ENCODE measurements at regions not wholly inside any gene's neighbourhood (a gene's known extent, or its start where the extent isn't known, plus 50 kb on each side); places are given as distances from the start of the nearest gene placed in this dataset.

DNA sequence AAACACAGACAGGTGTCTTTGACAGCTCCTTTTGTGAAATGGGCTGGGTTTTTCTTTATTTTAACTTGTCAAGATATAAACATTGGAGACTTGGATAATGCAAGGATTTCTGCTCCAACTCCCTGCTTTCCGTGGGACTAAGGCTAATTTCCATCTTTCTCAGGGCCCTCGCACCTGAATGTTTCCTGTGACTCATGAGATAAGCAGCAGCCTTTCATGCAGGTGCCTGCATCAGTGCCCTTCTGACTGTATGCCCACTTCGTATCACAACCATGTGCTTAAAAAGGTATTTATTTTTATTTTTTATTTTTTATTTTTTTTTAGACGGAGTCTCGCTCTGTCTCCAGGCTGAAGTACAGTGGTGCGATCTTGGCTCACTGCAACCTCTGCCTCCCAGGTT is 736.1 kb downstream of the DOK5 start:
- no peak for DNase-seq (ENCODE audit: low read depth)
- no peak overlapping the region for H3K4me3 ChIP-seq (ENCODE audit: low read depth, low read length)
- no peak for TF ChIP-seq CTCF (conservative IDR thresholded peaks at IDR 0.05; ENCODE audit: low read depth, low read length)

- no peak overlapping the region for H3K4me3 ChIP-seq (ENCODE audit: low read depth, low read length)
- no peak for TF ChIP-seq CTCF (conservative IDR thresholded peaks at IDR 0.05; ENCODE audit: low read depth, low read length)
- DNase-seq (ENCODE audit: low read depth), result no peak
Measured at GRCh38 chr20:55205665-55206064, 730.3 kb downstream of the DOK5 start.

DNA sequence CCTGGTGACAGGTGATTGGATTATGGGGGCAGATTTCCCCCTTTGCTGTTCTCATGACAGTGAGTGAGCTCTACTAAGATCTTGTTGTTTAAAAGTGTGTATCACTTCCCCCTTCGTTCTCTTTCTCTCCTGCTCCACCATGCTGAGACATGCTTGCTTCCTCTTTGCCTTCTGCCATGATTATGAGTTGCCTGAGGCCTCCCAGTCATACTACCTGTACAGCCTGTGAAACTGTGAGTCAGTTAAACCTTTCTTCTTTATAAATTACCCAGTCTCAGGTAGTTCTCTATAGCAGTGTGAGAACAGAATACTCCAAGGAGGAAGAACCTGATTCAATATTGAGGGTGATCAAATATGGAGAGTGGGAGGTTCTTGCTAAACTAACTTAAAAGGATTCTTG is 724.9 kb downstream of the DOK5 start:
- no peak for TF ChIP-seq CTCF (conservative IDR thresholded peaks at IDR 0.05; ENCODE audit: low read depth, low read length)
- no peak for DNase-seq (ENCODE audit: low read depth)

GRCh38 chr20:55194947-55195346 is 719.6 kb downstream of the DOK5 start:
- DNase-seq (ENCODE audit: low read depth), result no peak
- no peak overlapping the region for H3K4me3 ChIP-seq (ENCODE audit: low read depth, low read length)
- TF ChIP-seq CTCF (conservative IDR thresholded peaks at IDR 0.05; ENCODE audit: low read depth, low read length), result no peak

More for the DNA sequence above, 724.9 kb downstream of the DOK5 start:
- H3K4me3 ChIP-seq (ENCODE audit: low read depth, low read length), result no peak overlapping the region

GRCh38 chr20:55186228-55186627 is 710.8 kb downstream of the DOK5 start:
- DNase-seq (ENCODE audit: low read depth), result no peak
- no peak overlapping the region for H3K4me3 ChIP-seq (ENCODE audit: low read depth, low read length)
- no peak for TF ChIP-seq CTCF (conservative IDR thresholded peaks at IDR 0.05; ENCODE audit: low read depth, low read length)

DNA sequence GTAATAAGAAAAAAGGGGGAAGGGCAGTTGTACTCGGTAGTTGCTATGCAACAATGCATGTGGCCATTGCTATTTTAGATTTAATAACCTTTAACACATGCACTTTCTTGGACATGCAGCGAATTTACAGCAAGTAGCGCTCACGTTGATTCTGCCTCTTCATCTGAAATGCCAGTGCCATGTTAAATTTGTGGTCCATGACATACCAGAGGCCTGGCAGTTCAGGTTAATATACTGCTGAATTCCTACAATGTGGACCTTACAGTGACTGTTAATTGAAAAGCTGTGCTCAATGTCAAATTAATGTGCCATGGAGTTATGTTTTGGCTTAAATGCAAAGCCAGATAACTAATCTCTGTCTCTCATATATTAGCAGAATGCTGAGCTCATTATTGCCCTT is 699.7 kb downstream of the DOK5 start:
- H3K4me3 ChIP-seq (ENCODE audit: low read depth, low read length), result no peak overlapping the region
- TF ChIP-seq CTCF (conservative IDR thresholded peaks at IDR 0.05; ENCODE audit: low read depth, low read length), result no peak
- DNase-seq (ENCODE audit: low read depth), result no peak

DNA sequence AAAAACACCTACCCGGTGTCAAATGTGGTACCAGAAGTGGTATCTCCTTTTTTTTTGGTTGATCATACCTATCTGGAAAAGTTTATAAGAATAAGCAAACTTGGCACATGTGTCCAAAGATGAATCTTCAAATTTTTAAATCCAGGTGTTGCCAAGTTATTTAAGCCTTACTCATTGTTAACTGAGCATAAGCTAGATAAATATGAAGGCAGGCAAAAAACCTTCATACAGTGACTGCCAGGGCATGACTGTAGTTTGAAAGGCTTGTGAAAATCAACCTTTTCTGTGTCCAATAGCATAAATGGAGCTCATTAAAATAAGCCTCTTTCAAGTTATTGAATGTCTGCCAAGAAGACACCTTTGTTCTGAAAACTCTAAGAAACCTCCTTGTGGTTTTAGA is 699.2 kb downstream of the DOK5 start:
- no peak overlapping the region for H3K4me3 ChIP-seq (ENCODE audit: low read depth, low read length)
- no peak for DNase-seq (ENCODE audit: low read depth)
- no peak for TF ChIP-seq CTCF (conservative IDR thresholded peaks at IDR 0.05; ENCODE audit: low read depth, low read length)

Measured in epithelial cell of proximal tubule (primary cell).